ENCODE measurements at regions not wholly inside any gene's neighbourhood (a gene's known extent, or its start where the extent isn't known, plus 50 kb on each side); places are given as distances from the start of the nearest gene placed in this dataset.

DNA sequence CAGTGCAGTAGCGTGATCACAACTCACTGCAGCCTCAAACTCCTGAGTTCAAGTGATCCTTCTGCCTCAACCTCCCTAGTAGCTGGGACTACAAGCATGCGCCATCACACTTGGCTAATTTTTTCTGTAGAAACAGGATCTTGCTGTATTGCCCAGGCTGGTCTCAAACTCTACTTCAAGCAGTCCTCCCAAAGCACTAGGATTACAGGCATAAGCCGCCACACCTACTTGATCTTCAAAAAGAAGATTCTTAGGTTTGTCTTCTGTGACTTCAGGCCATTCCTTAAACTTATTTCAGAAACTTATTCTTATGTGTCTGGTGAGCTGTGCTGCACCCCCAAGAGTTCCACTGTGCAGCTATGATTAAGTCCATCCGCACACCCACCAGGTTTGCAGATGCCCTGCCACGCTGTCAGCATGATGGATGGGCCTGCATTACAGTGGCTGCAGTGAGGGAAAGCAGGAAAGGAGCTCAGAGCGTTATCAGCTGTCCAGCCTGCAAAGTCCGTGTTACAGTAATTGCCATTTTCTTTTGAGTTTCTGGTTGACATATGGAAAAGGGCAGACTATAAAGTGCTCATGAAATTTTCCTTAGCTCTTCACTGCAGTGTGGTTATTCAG, 146.6 kb downstream of the AASDH start:
- no peak for DNase-seq

DNA sequence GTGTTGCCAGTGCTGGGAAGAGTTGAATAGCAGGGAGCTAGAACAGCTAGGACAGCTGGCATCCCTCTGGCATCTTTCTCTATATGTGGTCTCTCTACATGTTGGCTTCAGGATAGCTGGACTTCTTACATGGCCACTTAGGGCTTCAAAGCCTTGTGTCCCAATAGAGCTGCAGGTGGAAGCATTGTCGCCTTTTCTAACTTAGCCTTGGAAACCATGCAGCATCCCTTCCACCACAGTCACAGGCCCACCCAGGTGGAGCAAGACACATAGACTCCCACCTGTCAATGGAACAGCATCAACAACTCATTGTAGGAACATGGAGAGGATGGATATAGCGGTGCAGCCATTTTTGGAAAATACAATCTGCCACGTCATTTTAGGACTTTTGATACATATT, 149.0 kb downstream of the AASDH start:
- no peak for DNase-seq

DNA sequence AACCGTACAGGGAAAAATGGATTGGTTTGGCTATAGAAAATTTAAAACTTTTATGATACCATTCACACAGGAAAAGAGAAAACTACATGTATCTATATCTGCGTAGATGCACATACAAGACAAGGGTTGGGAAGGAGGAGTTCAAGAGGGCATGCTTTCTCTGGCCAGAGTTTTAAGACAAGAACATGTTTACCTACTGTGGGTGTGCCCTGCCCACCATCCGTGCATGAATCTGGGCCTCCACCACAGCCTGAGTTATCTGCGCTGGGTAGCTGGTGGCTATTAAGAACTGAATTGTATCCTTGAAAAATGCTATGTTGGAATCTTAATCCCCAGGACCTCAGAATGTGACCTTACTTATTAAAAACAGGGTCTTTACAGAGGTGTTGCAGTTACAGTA, 151.6 kb downstream of the AASDH start:
- no peak for DNase-seq

GRCh38 chr4:56235011-56235410, 152.3 kb downstream of the AASDH start:
- DNase-seq = no peak

GRCh38 chr4:56234098-56234497, 153.2 kb downstream of the AASDH start:
- no peak for DNase-seq

- DNase-seq = no peak
Measured at GRCh38 chr4:56231410-56231809, 155.9 kb downstream of the AASDH start.

- DNase-seq = no peak
Measured at GRCh38 chr4:56229947-56230346, 157.3 kb downstream of the AASDH start.

DNA sequence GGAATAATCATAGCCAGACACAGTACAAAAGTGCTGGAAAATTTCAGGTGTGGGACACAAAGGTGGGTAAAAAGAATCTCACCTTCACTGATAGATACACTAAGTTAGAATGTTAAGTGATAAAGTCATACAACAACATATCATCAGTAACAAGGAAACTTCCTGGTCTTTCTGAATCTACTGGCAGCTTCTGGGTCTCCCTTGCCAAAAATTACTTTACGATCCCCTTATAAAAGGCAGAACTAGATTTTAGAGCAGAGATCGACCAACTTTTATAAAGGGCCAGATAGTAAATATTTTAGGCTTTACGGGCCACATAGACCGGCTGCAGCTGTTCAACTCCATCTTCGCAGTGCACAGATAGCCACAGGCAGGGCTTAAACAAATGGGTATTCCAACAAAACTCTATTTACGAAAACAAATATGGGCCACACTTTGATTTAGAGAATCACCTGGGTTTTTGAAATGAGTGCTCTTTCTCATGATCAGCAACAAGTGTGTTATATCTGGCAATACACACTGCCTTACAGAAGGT, 159.9 kb downstream of the AASDH start:
- no peak for DNase-seq

GRCh38 chr4:56226579-56226978, 160.7 kb downstream of the AASDH start:
- DNase-seq = no peak

GRCh38 chr4:56224641-56225040, 162.7 kb downstream of the AASDH start:
- DNase-seq = no peak

GRCh38 chr4:56222514-56222913, 164.8 kb downstream of the AASDH start:
- no peak for DNase-seq

GRCh38 chr4:56220261-56220660, 167.0 kb downstream of the AASDH start:
- no peak for DNase-seq

GRCh38 chr4:56219447-56219846, 167.8 kb downstream of the AASDH start:
- no peak for DNase-seq

DNA sequence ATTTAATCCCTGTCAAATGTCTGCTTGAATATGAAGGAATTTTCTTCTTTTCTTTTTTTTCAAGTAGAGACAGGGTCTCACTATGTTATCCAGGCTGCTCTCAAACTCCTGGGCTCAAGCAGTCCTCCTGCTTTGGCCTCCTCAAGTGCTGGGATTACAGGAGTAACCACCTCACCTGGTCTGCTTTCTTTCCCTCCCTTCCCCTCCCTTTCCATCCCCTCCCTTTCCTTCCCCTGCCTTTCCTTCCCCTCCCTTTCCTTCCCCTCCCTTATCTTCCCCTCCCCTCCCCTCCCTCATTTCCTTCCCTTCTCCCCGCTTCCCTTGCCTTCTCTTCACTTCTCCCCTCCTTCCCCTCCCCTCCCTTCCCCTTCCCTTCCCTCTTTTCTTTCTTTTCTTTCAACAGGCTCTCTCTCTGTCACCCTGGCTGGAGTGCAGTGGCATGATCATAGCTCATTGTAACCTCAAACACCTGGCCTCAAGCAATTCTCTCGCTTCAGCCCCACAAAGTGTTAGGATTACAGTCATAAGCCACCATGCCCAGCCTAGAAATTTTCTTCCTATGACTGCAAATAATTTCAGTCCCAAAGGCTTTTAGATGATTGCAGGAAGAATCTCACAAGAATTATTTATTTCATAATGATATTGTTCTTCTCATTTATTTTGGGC, 168.9 kb downstream of the AASDH start:
- no peak for DNase-seq

DNA sequence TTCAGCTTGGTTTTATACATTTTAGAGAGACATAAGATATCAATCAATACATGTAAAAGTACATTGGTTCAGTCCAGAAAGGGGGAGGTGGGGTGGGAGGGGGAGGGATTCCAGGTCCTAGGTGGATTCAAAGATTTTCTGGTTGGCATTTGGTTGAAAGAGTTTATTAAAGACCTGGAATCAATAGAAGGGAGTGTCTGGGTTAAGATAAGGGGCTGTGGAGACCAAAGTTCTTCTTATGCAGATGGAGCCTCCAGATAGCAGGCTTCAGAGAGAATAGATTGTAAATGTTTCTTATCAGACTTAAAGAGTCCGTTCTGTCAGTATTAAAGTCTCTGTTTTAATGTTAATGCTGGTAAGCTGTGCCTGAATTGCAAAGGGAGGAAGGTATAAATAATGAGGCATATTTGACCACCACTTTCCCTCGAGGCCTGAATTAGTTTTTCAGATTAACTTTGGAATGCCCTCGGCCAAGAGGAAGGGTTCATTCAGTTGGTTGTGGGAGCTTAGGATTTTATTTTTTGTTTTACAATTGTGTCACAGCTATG, 169.9 kb downstream of the AASDH start:
- no peak for DNase-seq

DNA sequence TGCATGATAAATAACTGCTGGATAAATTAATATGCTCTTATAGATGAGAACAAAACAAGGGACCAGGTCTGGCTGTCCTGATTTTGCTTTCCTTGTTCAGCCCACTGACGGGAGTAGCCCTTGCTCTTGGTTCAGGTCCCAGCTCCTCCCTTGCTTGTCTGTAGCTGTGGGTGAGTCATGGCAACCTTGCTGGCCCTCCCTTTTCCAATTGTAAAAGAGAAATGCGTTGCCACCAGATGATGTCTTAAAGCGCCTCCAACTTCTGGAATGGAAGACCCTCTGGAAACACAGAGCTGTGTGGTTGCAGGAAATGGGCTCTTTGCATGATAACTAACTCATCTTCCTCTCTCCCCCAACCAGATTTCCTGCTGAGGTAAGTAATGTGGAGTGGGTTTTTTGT, 171.4 kb downstream of the AASDH start:
- no peak for DNase-seq

GRCh38 chr4:56215141-56215783, 172.0 kb downstream of the AASDH start:
- no peak for DNase-seq

DNA sequence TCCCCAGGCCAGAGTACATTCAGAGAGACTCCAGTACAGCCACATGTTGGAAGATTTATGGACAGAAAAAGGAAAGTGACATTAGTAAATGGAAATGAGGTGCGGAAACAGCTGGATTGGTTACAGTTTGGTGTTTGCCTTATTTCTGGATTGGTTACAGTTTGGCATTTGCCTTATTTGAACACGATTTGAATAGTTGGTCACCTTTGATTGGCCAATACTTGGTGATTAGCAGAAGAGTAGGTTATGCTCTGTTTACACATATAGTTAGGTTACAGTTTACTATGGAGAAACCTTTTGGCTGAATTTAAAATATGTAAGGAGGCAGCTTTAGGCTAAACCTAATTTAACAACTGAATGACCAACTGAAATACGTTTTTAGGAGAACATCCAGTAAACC, 173.7 kb downstream of the AASDH start:
- DNase-seq = no peak

GRCh38 chr4:56212774-56213173, 174.5 kb downstream of the AASDH start:
- no peak for DNase-seq

- DNase-seq = no peak
Measured at GRCh38 chr4:56211202-56211601, 176.1 kb downstream of the AASDH start.

GRCh38 chr4:56210397-56210796, 176.9 kb downstream of the AASDH start:
- DNase-seq = no peak

DNA sequence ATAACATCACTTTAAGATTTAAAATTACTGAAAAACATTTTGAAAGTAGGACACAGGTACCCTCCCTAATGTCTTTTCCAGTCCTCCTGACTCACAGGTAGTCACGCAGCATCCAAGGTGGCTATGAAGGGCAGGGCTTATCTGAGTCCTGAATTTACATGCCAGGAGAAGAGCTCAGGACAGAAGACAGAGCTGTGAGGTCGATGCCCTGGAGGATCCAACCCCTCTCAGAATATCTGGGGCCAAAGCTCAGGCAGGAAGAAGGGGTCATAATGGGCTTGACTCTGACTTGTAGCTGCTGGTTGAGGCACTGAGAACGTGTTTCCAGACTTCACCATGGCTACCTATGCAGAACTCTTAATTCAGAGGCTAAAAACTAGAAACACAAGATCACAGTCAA, 177.5 kb downstream of the AASDH start:
- DNase-seq = no peak

DNA sequence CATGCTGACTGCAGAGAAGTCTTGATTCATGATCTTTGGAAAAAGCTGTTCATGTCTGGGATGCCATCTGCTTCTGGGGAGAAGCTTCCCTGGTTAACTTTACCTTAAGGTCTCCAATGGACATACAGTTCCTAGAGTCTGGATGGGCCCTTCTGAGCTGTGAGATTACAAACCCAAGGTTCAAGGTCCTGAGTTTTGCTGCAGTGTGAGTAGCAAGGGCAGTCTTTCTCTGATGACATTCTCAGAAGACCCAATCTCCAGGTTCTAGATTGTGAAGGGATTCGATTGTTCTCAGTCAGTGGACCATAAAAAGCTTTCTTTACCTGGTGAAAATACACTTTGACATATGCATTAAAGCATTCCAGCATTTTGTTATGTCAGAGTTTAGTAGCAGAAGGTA, 179.2 kb downstream of the AASDH start:
- DNase-seq = no peak

GRCh38 chr4:56206258-56206657, 181.0 kb downstream of the AASDH start:
- DNase-seq = no peak

Measured in NCI-H187 (cell line).